Choroid plexus epithelial cell (primary cell): ENCODE measurements at regions not wholly inside any gene's neighbourhood (a gene's known extent, or its start where the extent isn't known, plus 50 kb on each side); places are given as distances from the start of the nearest gene placed in this dataset.

Experiments
- DNase-seq: peaks from one replicate; pipeline ENCODE4 v3.0.0-alpha.2; 2010; ENCODE audit warnings: low read depth
- H3K4me3 ChIP-seq: 2 replicates; pipeline ENCODE4 v1.5.1; 2011; ENCODE audit warnings: low read depth, mild to moderate bottlenecking, control low read depth, low read length, moderate library complexity
- TF ChIP-seq, protein P1 (sequence below): conservative IDR thresholded peaks from 2 replicates; pipeline ENCODE4 v1.5.1; 2011; ENCODE audit warnings: low read depth, mild to moderate bottlenecking, control low read depth, inconsistent platforms, low read length, moderate library complexity

DNA sequence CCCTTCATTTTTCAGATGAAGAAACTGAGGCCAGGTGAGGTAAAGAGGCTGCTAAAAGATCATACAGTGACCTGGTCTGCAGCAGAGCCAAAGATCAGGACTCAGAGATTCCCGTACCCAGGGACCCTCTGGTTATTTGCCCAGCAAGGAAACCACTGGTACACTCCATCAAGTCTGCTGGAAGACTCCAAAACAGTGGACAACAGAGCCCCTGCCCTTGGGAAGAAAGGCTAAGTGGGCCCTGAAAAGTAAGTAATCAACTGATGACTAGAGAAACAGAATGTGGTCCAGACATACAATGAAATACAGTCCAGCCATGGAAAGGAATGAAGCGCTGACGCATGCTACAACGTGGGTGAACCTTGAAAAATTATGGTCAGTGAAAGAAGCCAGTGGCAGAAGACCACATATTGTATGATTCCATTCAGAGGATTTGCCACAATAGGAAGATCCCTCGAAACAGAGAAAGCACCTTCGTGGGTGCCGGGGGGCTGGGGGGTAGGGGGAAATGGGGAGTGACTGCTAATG lies 106.4 kb downstream of the ETS2 start:
- TF ChIP-seq, protein P1, sequence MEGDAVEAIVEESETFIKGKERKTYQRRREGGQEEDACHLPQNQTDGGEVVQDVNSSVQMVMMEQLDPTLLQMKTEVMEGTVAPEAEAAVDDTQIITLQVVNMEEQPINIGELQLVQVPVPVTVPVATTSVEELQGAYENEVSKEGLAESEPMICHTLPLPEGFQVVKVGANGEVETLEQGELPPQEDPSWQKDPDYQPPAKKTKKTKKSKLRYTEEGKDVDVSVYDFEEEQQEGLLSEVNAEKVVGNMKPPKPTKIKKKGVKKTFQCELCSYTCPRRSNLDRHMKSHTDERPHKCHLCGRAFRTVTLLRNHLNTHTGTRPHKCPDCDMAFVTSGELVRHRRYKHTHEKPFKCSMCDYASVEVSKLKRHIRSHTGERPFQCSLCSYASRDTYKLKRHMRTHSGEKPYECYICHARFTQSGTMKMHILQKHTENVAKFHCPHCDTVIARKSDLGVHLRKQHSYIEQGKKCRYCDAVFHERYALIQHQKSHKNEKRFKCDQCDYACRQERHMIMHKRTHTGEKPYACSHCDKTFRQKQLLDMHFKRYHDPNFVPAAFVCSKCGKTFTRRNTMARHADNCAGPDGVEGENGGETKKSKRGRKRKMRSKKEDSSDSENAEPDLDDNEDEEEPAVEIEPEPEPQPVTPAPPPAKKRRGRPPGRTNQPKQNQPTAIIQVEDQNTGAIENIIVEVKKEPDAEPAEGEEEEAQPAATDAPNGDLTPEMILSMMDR, result no peak

DNA sequence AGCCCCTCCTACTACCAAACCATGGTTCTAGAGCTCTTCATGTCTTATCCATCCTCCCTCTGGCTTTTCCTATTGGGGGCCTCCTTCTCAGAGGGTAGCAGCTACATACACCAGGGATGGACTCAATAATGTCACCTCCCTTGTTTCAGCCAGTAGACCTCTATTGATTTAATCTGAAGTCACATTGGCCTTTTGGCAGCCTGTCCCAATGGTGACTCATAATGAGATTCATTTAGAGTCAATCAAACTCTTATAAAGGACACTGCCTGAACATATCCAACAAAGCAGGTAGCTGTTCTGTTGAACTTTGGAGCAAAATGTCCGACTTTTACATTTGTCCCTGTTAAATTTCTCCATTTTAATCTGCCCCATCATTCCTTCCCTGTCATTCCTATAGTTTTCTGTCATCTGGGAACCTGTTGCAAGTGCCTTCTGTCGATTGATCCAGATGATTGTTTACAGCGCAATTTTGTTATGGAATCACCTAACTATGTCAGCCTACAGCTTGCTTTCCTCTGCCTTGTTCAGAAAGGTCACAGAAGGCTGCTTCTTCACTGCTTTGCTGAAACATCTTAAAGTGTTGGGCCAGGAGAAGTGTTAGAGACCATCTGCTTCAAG lies 105.9 kb downstream of the ETS2 start:
- DNase-seq, result no peak
- TF ChIP-seq, protein P1, result no peak

More for the DNA sequence above, 106.4 kb downstream of the ETS2 start:
- no peak overlapping the region for H3K4me3 ChIP-seq
- no peak for DNase-seq

DNA sequence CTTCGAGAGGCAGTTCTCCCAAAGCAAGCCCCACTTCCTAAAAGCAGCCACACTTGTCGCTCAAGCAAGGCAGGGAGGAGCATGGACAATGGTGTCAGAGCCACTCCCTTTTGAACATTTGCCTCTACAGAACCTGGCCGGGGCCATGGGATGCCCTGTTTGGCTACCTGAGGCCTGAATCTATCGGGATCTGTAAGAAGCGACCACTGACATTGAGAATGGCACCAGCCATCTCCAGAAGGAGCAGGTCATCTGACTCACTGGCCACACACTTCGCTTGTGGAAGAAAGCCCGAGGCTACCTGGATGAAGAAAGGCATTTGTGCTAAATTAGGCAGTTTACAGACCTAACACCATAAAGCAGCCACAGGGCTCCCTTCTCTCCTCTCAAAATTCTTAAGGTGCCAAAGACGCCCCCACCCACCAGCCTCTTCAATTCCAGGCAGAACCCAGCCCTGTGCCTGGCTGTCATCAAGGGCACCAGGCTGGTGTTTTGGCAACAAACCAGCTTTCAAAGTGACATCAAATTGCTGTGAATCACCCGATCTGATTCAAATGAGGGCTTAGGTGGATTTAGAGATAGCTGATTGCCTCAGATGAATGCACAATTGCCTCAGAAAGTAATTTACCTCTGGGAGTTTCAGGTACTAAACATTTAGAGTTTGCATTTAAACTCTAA lies 104.8 kb downstream of the ETS2 start:
- DNase-seq, result no peak
- TF ChIP-seq, protein P1, result no peak
- H3K4me3 ChIP-seq, result no peak overlapping the region

More for the DNA sequence above, 105.9 kb downstream of the ETS2 start:
- H3K4me3 ChIP-seq, result no peak overlapping the region

DNA sequence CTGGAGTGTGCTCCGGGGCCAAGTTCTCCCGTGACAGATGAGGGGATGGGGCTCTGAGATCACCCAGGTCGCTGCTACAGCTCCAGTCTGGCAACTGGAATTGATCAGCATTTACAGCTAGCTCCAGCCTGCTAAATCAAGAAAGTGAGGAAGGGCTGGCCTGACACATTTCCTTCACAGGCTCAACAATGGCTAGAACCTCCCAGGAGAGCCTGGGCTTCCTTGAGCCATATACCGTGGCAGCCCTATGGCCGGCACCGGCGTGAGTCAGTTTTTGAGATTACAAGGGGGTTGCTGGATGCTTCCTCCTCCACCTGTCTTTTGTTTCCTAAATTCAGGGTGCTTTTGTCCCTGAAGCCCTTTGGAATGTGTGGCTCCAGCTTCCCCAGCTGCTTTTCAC lies 104.2 kb downstream of the ETS2 start:
- TF ChIP-seq, protein P1, result no peak
- no peak overlapping the region for H3K4me3 ChIP-seq
- DNase-seq, result no peak

DNA sequence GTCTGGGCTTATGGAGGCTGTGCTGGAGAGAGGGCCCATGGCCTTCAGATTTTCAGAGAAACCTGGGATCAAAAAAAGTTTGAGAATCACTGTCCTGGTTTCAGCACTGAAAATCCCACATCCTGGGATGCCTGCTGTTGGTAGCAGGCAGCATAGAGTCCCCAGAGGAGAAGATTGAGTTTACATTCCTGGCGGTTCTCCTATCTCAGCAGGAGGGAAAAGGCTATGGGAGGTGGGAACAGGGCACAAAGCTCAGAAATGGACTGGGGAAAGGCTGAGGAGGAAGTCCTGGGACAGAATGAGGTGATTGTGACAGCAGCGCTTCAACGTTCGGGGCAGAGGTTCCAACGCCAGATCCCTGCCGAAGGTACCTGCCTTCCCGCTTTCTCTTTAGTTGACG lies 103.4 kb downstream of the ETS2 start:
- TF ChIP-seq, protein P1, result no peak
- peak; percentile 48 for DNase-seq

DNA sequence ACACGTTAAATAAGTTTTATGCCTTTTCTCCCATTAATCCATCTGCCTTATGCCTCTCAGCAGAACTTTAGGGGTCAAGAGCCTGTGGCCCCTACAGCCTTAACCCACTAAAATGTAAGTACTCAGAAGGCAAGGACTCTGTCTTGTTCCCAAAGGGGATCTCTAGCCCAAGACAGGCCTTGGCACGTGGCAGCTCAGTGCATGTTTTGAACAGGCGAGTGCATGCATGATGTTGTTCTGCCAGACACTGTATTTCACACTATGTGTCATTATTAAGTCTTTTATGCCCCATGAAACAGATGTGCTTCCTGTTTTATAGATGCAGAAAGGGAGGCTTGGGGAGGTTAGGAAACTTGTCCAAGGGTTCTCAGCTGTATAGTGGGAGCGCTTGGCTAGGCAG lies 102.8 kb downstream of the ETS2 start:
- TF ChIP-seq, protein P1, result no peak
- no peak for DNase-seq
- no peak overlapping the region for H3K4me3 ChIP-seq

More for the DNA sequence above, 103.4 kb downstream of the ETS2 start:
- no peak overlapping the region for H3K4me3 ChIP-seq
